Choroid plexus epithelial cell (primary cell): ENCODE measurements at regions not wholly inside any gene's neighbourhood (a gene's known extent, or its start where the extent isn't known, plus 50 kb on each side); places are given as distances from the start of the nearest gene placed in this dataset.
A peak's percentile ranks its signal among the peaks of the same experiment; 100 is the strongest.

Experiments used
- DNase-seq: peaks from one replicate; pipeline ENCODE4 v3.0.0-alpha.2; 2010; ENCODE audit warnings: low read depth
- H3K4me3 ChIP-seq: 2 replicates; pipeline ENCODE4 v1.5.1; 2011; ENCODE audit warnings: low read depth, mild to moderate bottlenecking, control low read depth, low read length, moderate library complexity
- CTCF ChIP-seq: conservative IDR thresholded peaks from 2 replicates; pipeline ENCODE4 v1.5.1; 2011; ENCODE audit warnings: low read depth, mild to moderate bottlenecking, control low read depth, inconsistent platforms, low read length, moderate library complexity

- no peak for DNase-seq
- no peak for TF ChIP-seq CTCF
- H3K4me3 ChIP-seq: no peak overlapping the region
Observed at GRCh38 chr4:59920416-59920815, 1279.7 kb upstream of the ADGRL3 start.

- no peak for DNase-seq
- TF ChIP-seq CTCF: no peak
- H3K4me3 ChIP-seq: no peak overlapping the region
Observed at GRCh38 chr4:59925290-59925689, 1274.8 kb upstream of the ADGRL3 start.

- no peak for TF ChIP-seq CTCF
- DNase-seq: no peak
- H3K4me3 ChIP-seq: no peak overlapping the region
Observed at GRCh38 chr4:59936566-59936965, 1263.6 kb upstream of the ADGRL3 start.

- TF ChIP-seq CTCF: no peak
- no peak for DNase-seq
- no peak overlapping the region for H3K4me3 ChIP-seq
Observed at GRCh38 chr4:59938166-59938565, 1262.0 kb upstream of the ADGRL3 start.

- no peak for TF ChIP-seq CTCF
- H3K4me3 ChIP-seq: no peak overlapping the region
- peak; percentile 10 for DNase-seq
Observed at GRCh38 chr4:59945277-59945676, 1254.8 kb upstream of the ADGRL3 start.

- no peak for TF ChIP-seq CTCF
- DNase-seq: no peak
- no peak overlapping the region for H3K4me3 ChIP-seq
Observed at GRCh38 chr4:59945716-59946115, 1254.4 kb upstream of the ADGRL3 start.

GRCh38 chr4:59956366-59956765, 1243.8 kb upstream of the ADGRL3 start:
- H3K4me3 ChIP-seq: no peak overlapping the region
- no peak for DNase-seq
- TF ChIP-seq CTCF: no peak
